ENCODE measurements at regions not wholly inside any gene's neighbourhood (a gene's known extent, or its start where the extent isn't known, plus 50 kb on each side); places are given as distances from the start of the nearest gene placed in this dataset.

- TF ChIP-seq CTCF (IDR thresholded peaks at IDR 0.05), result no peak
- TF ChIP-seq EZH2 (IDR thresholded peaks at IDR 0.05), result no peak
- no peak for TF ChIP-seq EZH2phosphoT487 (IDR thresholded peaks at IDR 0.05)
- Histone ChIP-seq H4K20me1 (ENCODE audit: low read depth) (no peaks in the 10 kb centered on the region), H3K36me3 (no peaks in the 10 kb centered on the region), H3K9ac (no peak overlapping the region), H3K4me3 (no peak overlapping the region), H3K79me2 (ENCODE audit: low read depth) (no peaks in the 10 kb centered on the region), H3K27ac (no peak overlapping the region), H3K4me2 (no peak overlapping the region), H3K27me3 (no peaks in the 10 kb centered on the region), H3K4me1 (no peaks in the 10 kb centered on the region), H2AFZ (replicated peaks) (no peak overlapping the region), H3F3A (ENCODE audit: low read depth) (no peaks in the 10 kb centered on the region), H3K9me3 (ENCODE audit: low read depth) (no peaks in the 10 kb centered on the region)
- Mint-ChIP-seq H3K4me1 (no peaks in the 10 kb centered on the region), H3K36me3 (no peaks in the 10 kb centered on the region), H3K27me3 (ENCODE audit: insufficient read depth, low read depth) (peaks cover 13% of the 10 kb centered on the region), H3K9me3 (no peaks in the 10 kb centered on the region), H3K27ac (no peak overlapping the region), H3K4me3 (no peak overlapping the region)
- no peak for DNase-seq (ENCODE audit: low spot score)
Observed at GRCh38 chr3:72641072-72641471, 207.2 kb downstream of the SHQ1 start.

GRCh38 chr3:72636969-72637597, 211.2 kb downstream of the SHQ1 start:
- Histone ChIP-seq H3K9ac (no peak overlapping the region), H3K4me3 (no peak overlapping the region), H3K9me3 (ENCODE audit: low read depth) (no peaks in the 10 kb centered on the region), H3K27me3 (no peaks in the 10 kb centered on the region), H3K36me3 (no peaks in the 10 kb centered on the region), H3K4me2 (no peak overlapping the region), H2AFZ (replicated peaks) (peak overlapping the region; percentile 20), H3K79me2 (ENCODE audit: low read depth) (no peaks in the 10 kb centered on the region), H3K4me1 (no peaks in the 10 kb centered on the region), H3F3A (ENCODE audit: low read depth) (no peaks in the 10 kb centered on the region), H4K20me1 (ENCODE audit: low read depth) (no peaks in the 10 kb centered on the region), H3K27ac (no peak overlapping the region)
- Mint-ChIP-seq H3K4me1 (no peaks in the 10 kb centered on the region), H3K9me3 (no peaks in the 10 kb centered on the region), H3K36me3 (no peaks in the 10 kb centered on the region), H3K27ac (no peak overlapping the region), H3K27me3 (ENCODE audit: insufficient read depth, low read depth) (peaks cover 23% of the 10 kb centered on the region), H3K4me3 (no peak overlapping the region)
- TF ChIP-seq CTCF (IDR thresholded peaks at IDR 0.05) (no peak), EZH2phosphoT487 (IDR thresholded peaks at IDR 0.05) (no peak), EZH2 (IDR thresholded peaks at IDR 0.05) (no peak)
- no peak for DNase-seq (ENCODE audit: low spot score)

GRCh38 chr3:72635551-72635950, 212.7 kb downstream of the SHQ1 start:
- no peaks in the 10 kb centered on the region for H3K79me2 ChIP-seq (ENCODE audit: low read depth)
- no peaks in the 10 kb centered on the region for H3K9me3 Mint-ChIP-seq
- no peaks in the 10 kb centered on the region for H3K4me1 ChIP-seq
- no peak overlapping the region for H3K4me3 Mint-ChIP-seq
- H3K9me3 ChIP-seq (ENCODE audit: low read depth), result no peaks in the 10 kb centered on the region
- H3K36me3 Mint-ChIP-seq, result no peaks in the 10 kb centered on the region
- H3K36me3 ChIP-seq, result no peaks in the 10 kb centered on the region
- no peak overlapping the region for H3K9ac ChIP-seq
- H3K27ac Mint-ChIP-seq, result no peak overlapping the region
- H3K27me3 Mint-ChIP-seq (ENCODE audit: insufficient read depth, low read depth), result peaks cover 14% of the 10 kb centered on the region
- H3F3A ChIP-seq (ENCODE audit: low read depth), result no peaks in the 10 kb centered on the region
- no peak for DNase-seq (ENCODE audit: low spot score)
- H3K27ac ChIP-seq, result no peak overlapping the region
- no peaks in the 10 kb centered on the region for H3K27me3 ChIP-seq
- no peak overlapping the region for H2AFZ ChIP-seq (replicated peaks)
- H3K4me2 ChIP-seq, result no peak overlapping the region
- peaks cover 3% of the 10 kb centered on the region for H3K4me1 Mint-ChIP-seq
- TF ChIP-seq CTCF (IDR thresholded peaks at IDR 0.05), result no peak
- H3K4me3 ChIP-seq, result no peak overlapping the region
- H4K20me1 ChIP-seq (ENCODE audit: low read depth), result no peaks in the 10 kb centered on the region
